ENCODE measurements at regions not wholly inside any gene's neighbourhood (a gene's known extent, or its start where the extent isn't known, plus 50 kb on each side); places are given as distances from the start of the nearest gene placed in this dataset.

GRCh38 chr7:85392789-85393188, 205.9 kb upstream of the SEMA3D start:
- TF ChIP-seq TAF1 (IDR thresholded peaks at IDR 0.05; ENCODE audit: low read depth) (no peak), YY1 (IDR thresholded peaks at IDR 0.05; ENCODE audit: low read depth) (no peak), TCF12 (IDR thresholded peaks at IDR 0.05; ENCODE audit: low read depth) (no peak), MAX (IDR thresholded peaks at IDR 0.05) (no peak), EP300 (IDR thresholded peaks at IDR 0.05; ENCODE audit: borderline replicate concordance) (no peak), FOXM1 (IDR thresholded peaks at IDR 0.05; ENCODE audit: borderline replicate concordance, low read depth) (no peak)

All from Ishikawa (cell line).